ENCODE measurements at regions not wholly inside any gene's neighbourhood (a gene's known extent, or its start where the extent isn't known, plus 50 kb on each side); places are given as distances from the start of the nearest gene placed in this dataset.

GRCh38 chr4:151967074-151967473 lies 206.3 kb upstream of the GATB start:
- Mint-ChIP-seq H3K27me3 (peaks cover 0 to 1% (median 0%) of the 10 kb centered on the region in 5 donors), H3K36me3 (no peaks in the 10 kb centered on the region), H3K4me3 (no peak overlapping the region), H3K4me1 (peaks cover 0 to 6% (median 1%) of the 10 kb centered on the region in 4 donors), H3K27ac (no peak overlapping the region), H3K9me3 (no peaks in the 10 kb centered on the region)
- POLR2A ChIA-PET: no interaction called here
- ATAC-seq (no peak), DNase-seq (no peak)

GRCh38 chr4:151962138-151962823 lies 201.5 kb upstream of the GATB start:
- POLR2A ChIA-PET: no interaction called here
- DNase-seq (no peak), ATAC-seq (no peak)
- H3K36me3 Mint-ChIP-seq: no peaks in the 10 kb centered on the region
- H3K9me3 Mint-ChIP-seq: peaks cover 0 to 2% (median 0%) of the 10 kb centered on the region in 9 donors
- no peak overlapping the region for H3K4me3 Mint-ChIP-seq
- H3K27me3 Mint-ChIP-seq: peaks cover 0 to 1% (median 0%) of the 10 kb centered on the region in 5 donors
- H3K27ac Mint-ChIP-seq: peak overlapping the region in 2 of 10 donors; percentile 8 to 42
- H3K4me1 Mint-ChIP-seq: peaks cover 0 to 11% (median 5%) of the 10 kb centered on the region in 4 donors

DNA sequence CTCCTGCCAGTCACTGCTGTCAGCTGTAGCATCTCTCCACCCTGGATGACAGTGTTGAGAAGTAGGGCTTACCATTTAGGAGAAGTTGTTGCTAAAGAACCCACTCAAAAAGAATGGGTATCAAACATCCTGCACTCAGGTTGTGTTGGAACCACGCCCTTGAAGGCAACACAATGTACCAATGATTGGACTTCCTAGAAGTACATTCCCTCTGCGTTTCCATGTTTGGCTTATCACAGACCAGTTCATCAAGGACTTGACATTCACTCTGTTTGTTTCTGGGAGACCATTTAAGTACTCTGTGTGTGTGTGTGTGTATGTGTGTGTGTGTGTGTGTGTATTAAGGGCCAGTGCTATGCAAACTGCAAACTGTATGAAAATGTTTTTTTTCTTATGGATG lies 200.6 kb upstream of the GATB start:
- H3K36me3 Mint-ChIP-seq: no peaks in the 10 kb centered on the region
- POLR2A ChIA-PET: no interaction called here
- H3K4me3 Mint-ChIP-seq: no peak overlapping the region
- peak overlapping the region in 1 of 10 donors; percentile 42 for H3K27ac Mint-ChIP-seq
- no peak for DNase-seq
- H3K27me3 Mint-ChIP-seq: peaks cover 0 to 1% (median 0%) of the 10 kb centered on the region in 5 donors
- no peak for ATAC-seq
- peaks cover 0 to 11% (median 5%) of the 10 kb centered on the region in 4 donors for H3K4me1 Mint-ChIP-seq
- H3K9me3 Mint-ChIP-seq: peaks cover 0 to 2% (median 0%) of the 10 kb centered on the region in 9 donors

GRCh38 chr4:151960449-151961230 lies 199.8 kb upstream of the GATB start:
- H3K27me3 Mint-ChIP-seq: peaks cover 0 to 1% (median 0%) of the 10 kb centered on the region in 5 donors

DNA sequence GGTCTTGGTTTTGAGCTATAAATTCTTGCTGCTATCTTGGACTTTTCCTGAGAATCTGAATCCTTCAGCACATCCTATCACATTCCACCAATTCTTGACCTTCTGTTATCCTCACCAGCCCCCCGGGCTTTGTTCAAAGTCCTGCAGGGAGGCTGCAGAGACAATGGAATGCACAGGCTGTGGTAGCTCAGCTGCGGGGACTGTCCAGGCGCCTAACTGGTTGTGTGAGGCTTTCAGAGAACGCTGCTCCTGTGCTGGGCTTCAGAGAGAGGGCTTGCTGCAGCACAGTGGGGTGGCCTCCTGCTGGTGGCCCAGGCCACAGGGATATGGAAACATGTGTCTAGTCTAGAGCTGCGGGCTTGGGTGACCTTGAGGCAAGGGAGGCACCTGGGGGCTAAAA lies 196.3 kb upstream of the GATB start:
- POLR2A ChIA-PET: interaction anchor here (0.6 kb wide), 1 partner anchor 11 kb away, joined by 3 read pairs; no protein-coding TSS in a partner anchor
- DNase-seq (no peak), ATAC-seq (no peak)
- Mint-ChIP-seq H3K27ac (peak overlapping the region in 2 of 10 donors; percentile 31 to 34), H3K36me3 (no peaks in the 10 kb centered on the region), H3K9me3 (peaks cover 0 to 2% (median 0%) of the 10 kb centered on the region in 9 donors), H3K27me3 (no peaks in the 10 kb centered on the region), H3K4me3 (no peak overlapping the region), H3K4me1 (peaks cover 0 to 12% (median 6%) of the 10 kb centered on the region in 4 donors)

More at GRCh38 chr4:151960449-151961230, 199.8 kb upstream of the GATB start:
- Mint-ChIP-seq H3K36me3 (no peaks in the 10 kb centered on the region), H3K27ac (peak overlapping the region in 2 of 10 donors; percentile 29 to 38), H3K9me3 (peaks cover 0 to 2% (median 0%) of the 10 kb centered on the region in 9 donors), H3K4me1 (peaks cover 0 to 11% (median 5%) of the 10 kb centered on the region in 4 donors), H3K4me3 (peak overlapping the region in 1 of 10 donors; percentile 37)
- no peak for DNase-seq
- no peak for ATAC-seq
- POLR2A ChIA-PET: no interaction called here

DNA sequence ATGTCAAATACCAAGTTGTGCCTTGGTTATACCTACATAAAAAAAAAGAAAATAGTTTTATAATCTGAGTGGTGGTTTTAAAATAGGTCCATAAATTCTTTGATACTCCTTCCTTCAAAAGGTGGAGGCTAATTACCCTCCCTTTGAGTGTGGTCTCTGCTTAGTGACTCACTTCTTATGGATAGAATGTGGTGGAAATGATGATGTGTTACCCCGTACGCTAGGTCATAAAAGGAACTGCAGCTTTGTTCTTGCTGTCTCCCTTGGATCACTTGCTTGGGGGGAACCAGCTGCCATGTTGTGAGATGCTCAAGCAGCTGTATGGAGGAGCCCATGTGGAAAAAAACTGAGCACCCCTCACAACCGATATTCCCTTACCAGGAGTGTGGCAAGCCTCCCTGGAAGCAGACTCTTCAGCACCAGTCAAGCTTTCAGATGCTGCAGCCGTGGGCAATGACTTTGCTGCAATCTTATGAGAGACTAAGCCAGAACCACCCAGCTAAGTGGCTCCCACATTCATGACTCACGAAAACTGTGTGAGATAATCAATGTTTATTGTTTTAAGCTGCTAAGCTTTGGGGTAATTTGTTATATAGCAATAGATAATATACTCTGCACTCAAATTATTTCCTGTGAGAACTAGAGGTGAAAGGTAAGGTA lies 195.0 kb upstream of the GATB start:
- no peak overlapping the region for H3K4me3 Mint-ChIP-seq
- ATAC-seq (no peak), DNase-seq (no peak)
- H3K4me1 Mint-ChIP-seq: peaks cover 0 to 4% (median 2%) of the 10 kb centered on the region in 4 donors
- no peak overlapping the region for H3K27ac Mint-ChIP-seq
- POLR2A ChIA-PET: no interaction called here
- no peaks in the 10 kb centered on the region for H3K27me3 Mint-ChIP-seq
- peaks cover 0 to 2% (median 0%) of the 10 kb centered on the region in 9 donors for H3K9me3 Mint-ChIP-seq
- no peaks in the 10 kb centered on the region for H3K36me3 Mint-ChIP-seq

DNA sequence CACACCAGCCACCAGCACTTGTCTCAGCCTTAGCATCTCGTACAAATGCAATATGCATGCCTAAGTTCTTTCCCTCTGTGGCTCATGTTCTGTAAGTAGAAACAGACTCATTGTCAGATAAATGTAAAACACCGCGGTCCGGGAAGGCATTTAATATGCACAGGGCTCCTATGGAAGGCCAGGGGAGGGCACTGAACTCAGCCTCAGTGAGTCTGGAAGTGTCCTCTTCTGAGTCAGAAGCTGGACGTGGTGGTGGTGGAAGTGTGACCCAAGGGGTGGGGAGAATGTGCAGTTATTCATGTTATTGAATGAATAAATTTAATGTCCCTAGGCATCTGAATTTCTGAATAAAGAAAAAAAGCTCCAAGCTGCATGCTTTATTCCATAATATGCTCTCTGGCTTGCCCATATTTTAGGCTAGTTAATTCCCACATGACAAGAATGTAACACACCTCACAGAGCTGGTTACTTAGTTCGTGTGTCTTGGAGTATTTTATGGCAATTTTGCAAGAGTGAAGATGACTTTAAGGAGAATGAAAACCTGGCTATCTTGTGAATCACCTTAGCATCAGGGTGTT lies 193.1 kb upstream of the GATB start:
- Mint-ChIP-seq H3K27ac (peak overlapping the region in 2 of 10 donors; percentile 8 to 37), H3K9me3 (peaks cover 0 to 4% (median 0%) of the 10 kb centered on the region in 9 donors), H3K4me3 (no peak overlapping the region), H3K27me3 (no peaks in the 10 kb centered on the region), H3K36me3 (no peaks in the 10 kb centered on the region), H3K4me1 (peaks cover 0 to 4% (median under 1%) of the 10 kb centered on the region in 4 donors)
- POLR2A ChIA-PET: no interaction called here
- no peak for DNase-seq
- ATAC-seq: no peak

DNA sequence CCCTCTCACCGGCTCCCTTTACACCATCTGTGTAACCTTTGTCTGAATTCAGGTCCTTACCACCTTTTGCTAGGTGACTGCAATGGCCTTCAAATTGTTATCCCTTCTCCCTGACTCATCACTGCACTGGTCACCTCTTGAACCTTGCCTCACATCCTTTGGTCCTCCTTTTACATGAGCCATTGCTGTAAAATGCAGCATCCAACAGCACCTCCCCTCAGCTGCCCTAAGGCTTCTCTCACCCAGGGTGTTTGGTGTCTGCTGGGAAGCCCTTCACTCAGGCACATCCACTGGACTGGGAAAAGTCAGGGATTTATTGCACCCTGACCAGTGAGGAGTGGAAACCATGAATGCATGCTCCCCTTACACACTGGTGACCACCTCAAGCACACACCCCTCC lies 192.5 kb upstream of the GATB start:
- no peak for DNase-seq
- peaks cover 0 to 4% (median under 1%) of the 10 kb centered on the region in 9 donors for H3K9me3 Mint-ChIP-seq
- H3K4me1 Mint-ChIP-seq: peaks cover 0 to 4% (median under 1%) of the 10 kb centered on the region in 4 donors
- ATAC-seq: no peak
- peak overlapping the region in 2 of 10 donors; percentile 8 to 37 for H3K27ac Mint-ChIP-seq
- no peak overlapping the region for H3K4me3 Mint-ChIP-seq
- POLR2A ChIA-PET: no interaction called here
- no peaks in the 10 kb centered on the region for H3K36me3 Mint-ChIP-seq
- no peaks in the 10 kb centered on the region for H3K27me3 Mint-ChIP-seq

GRCh38 chr4:151952711-151953254 lies 192.0 kb upstream of the GATB start:
- Mint-ChIP-seq H3K27ac (no peak overlapping the region), H3K27me3 (no peaks in the 10 kb centered on the region), H3K9me3 (peaks cover 0 to 10% (median 5%) of the 10 kb centered on the region in 9 donors), H3K4me3 (no peak overlapping the region), H3K36me3 (peaks cover 0 to 4% (median 3%) of the 10 kb centered on the region in 3 donors), H3K4me1 (peaks cover 0 to 4% (median under 1%) of the 10 kb centered on the region in 4 donors)
- DNase-seq (no peak), ATAC-seq (no peak)
- POLR2A ChIA-PET: no interaction called here

GRCh38 chr4:151952137-151952536 lies 191.3 kb upstream of the GATB start:
- H3K36me3 Mint-ChIP-seq: peaks cover 0 to 11% (median 9%) of the 10 kb centered on the region in 3 donors
- H3K27me3 Mint-ChIP-seq: no peaks in the 10 kb centered on the region
- ATAC-seq (no peak), DNase-seq (no peak)
- H3K9me3 Mint-ChIP-seq: peaks cover 0 to 13% (median 10%) of the 10 kb centered on the region in 9 donors
- no peak overlapping the region for H3K4me3 Mint-ChIP-seq
- peak overlapping the region in 1 of 10 donors; percentile 87 for H3K27ac Mint-ChIP-seq
- POLR2A ChIA-PET: no interaction called here
- peaks cover 0 to 4% (median under 1%) of the 10 kb centered on the region in 4 donors for H3K4me1 Mint-ChIP-seq

GRCh38 chr4:151951671-151952050 lies 190.9 kb upstream of the GATB start:
- no peak overlapping the region for H3K27ac Mint-ChIP-seq
- H3K27me3 Mint-ChIP-seq: no peaks in the 10 kb centered on the region
- POLR2A ChIA-PET: no interaction called here
- no peak for ATAC-seq
- H3K9me3 Mint-ChIP-seq: peaks cover 0 to 18% (median 13%) of the 10 kb centered on the region in 9 donors
- H3K36me3 Mint-ChIP-seq: peaks cover 0 to 13% (median 12%) of the 10 kb centered on the region in 3 donors
- H3K4me1 Mint-ChIP-seq: peaks cover 0 to 4% (median under 1%) of the 10 kb centered on the region in 4 donors
- H3K4me3 Mint-ChIP-seq: no peak overlapping the region
- no peak for DNase-seq

DNA sequence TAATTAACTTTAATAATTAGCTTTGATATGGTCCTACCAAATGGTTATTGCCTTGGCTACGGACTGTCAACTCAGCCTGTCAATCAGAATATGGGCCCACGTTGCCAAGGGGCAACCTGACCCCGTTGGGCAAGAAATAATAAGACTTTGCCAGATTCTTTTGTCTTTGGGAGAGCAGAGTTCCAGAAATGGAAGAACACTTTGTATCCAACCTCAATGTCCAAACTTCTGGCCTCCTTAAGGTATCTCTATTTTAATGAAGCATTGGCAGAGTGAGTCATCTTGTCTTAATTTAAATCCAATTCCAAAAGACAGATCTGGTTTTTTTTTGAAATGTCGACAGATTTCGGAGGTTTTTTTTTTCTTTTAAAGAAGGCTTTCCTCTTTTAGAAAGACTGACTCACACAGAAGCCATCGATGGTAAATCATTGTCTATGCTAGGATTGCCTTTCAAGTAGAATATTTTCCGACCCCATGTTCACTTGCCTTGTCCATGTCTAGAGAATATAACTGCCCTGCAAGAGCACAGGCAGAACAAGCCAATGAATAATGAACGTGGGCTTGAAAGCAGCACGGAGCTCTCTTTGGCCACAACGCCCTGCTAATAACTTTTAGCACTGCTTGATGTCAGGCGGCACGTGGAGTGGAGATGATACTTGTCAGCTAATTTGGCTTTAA lies 190.3 kb upstream of the GATB start:
- no peak overlapping the region for H3K27ac Mint-ChIP-seq

More for the DNA sequence above, 190.3 kb upstream of the GATB start:
- Mint-ChIP-seq H3K4me3 (no peak overlapping the region), H3K27me3 (no peaks in the 10 kb centered on the region), H3K9me3 (peaks cover 4 to 23% (median 17%) of the 10 kb centered on the region in 9 donors), H3K4me1 (peaks cover 0 to 4% (median under 1%) of the 10 kb centered on the region in 4 donors), H3K36me3 (peaks cover 0 to 18% (median 17%) of the 10 kb centered on the region in 3 donors)
- DNase-seq (no peak), ATAC-seq (no peak)
- POLR2A ChIA-PET: no interaction called here
